GM21825 (cell line): ENCODE measurements at regions not wholly inside any gene's neighbourhood (a gene's known extent, or its start where the extent isn't known, plus 50 kb on each side); places are given as distances from the start of the nearest gene placed in this dataset.

Experiments
- ATAC-seq: cut with Tn5 transposase; IDR thresholded peaks from one replicate; pipeline ENCODE4 v1.9.1; 2021; ENCODE audit warnings: mild to moderate bottlenecking, moderate library complexity; ENCODE audit not compliant: unreplicated experiment

GRCh38 chr15:92224843-92225242, 168.8 kb upstream of the ST8SIA2 start:
- no peak for ATAC-seq

GRCh38 chr15:92226020-92226612, 167.6 kb upstream of the ST8SIA2 start:
- no peak for ATAC-seq

- ATAC-seq, result no peak
Observed at GRCh38 chr15:92228830-92229229, 164.9 kb upstream of the ST8SIA2 start.

- ATAC-seq, result no peak
Observed at GRCh38 chr15:92231461-92231860, 162.2 kb upstream of the ST8SIA2 start.

GRCh38 chr15:92232317-92232716, 161.4 kb upstream of the ST8SIA2 start:
- ATAC-seq, result no peak

GRCh38 chr15:92232876-92233275, 160.8 kb upstream of the ST8SIA2 start:
- ATAC-seq, result no peak

GRCh38 chr15:92243227-92243626, 150.5 kb upstream of the ST8SIA2 start:
- ATAC-seq, result no peak

- no peak for ATAC-seq
Observed at GRCh38 chr15:92244703-92245102, 149.0 kb upstream of the ST8SIA2 start.

- ATAC-seq, result no peak
Observed at GRCh38 chr15:92247649-92248242, 145.9 kb upstream of the ST8SIA2 start.

- no peak for ATAC-seq
Observed at GRCh38 chr15:92266796-92267685, 126.6 kb upstream of the ST8SIA2 start.

GRCh38 chr15:92268900-92269299, 124.8 kb upstream of the ST8SIA2 start:
- ATAC-seq, result no peak

- no peak for ATAC-seq
Observed at GRCh38 chr15:92271179-92271578, 122.5 kb upstream of the ST8SIA2 start.

- ATAC-seq, result no peak
Observed at GRCh38 chr15:92272106-92272505, 121.6 kb upstream of the ST8SIA2 start.

- ATAC-seq, result no peak
Observed at GRCh38 chr15:92273286-92273685, 120.4 kb upstream of the ST8SIA2 start.

- ATAC-seq, result no peak
Observed at GRCh38 chr15:92273723-92274122, 120.0 kb upstream of the ST8SIA2 start.

GRCh38 chr15:92277776-92278175, 115.9 kb upstream of the ST8SIA2 start:
- no peak for ATAC-seq

- no peak for ATAC-seq
Observed at GRCh38 chr15:92283813-92284212, 109.9 kb upstream of the ST8SIA2 start.

GRCh38 chr15:92288755-92289154, 104.9 kb upstream of the ST8SIA2 start:
- ATAC-seq, result peak; percentile 93

GRCh38 chr15:92289733-92290132, 103.9 kb upstream of the ST8SIA2 start:
- no peak for ATAC-seq

- ATAC-seq, result no peak
Observed at GRCh38 chr15:92290359-92290992, 103.2 kb upstream of the ST8SIA2 start.

- no peak for ATAC-seq
Observed at GRCh38 chr15:92291900-92292299, 101.8 kb upstream of the ST8SIA2 start.

GRCh38 chr15:92294759-92295158, 98.9 kb upstream of the ST8SIA2 start:
- ATAC-seq, result no peak
